ENCODE measurements at regions not wholly inside any gene's neighbourhood (a gene's known extent, or its start where the extent isn't known, plus 50 kb on each side); places are given as distances from the start of the nearest gene placed in this dataset.
"Not testable (repeated sequence)": the region's sequence is repeated elsewhere in the genome, so short reads cannot be mapped to it uniquely, and the experiment has no call there.

GRCh38 chr2:195575879-195576401 is 81.1 kb upstream of the SLC39A10 start:
- ATAC-seq, result no peak

DNA sequence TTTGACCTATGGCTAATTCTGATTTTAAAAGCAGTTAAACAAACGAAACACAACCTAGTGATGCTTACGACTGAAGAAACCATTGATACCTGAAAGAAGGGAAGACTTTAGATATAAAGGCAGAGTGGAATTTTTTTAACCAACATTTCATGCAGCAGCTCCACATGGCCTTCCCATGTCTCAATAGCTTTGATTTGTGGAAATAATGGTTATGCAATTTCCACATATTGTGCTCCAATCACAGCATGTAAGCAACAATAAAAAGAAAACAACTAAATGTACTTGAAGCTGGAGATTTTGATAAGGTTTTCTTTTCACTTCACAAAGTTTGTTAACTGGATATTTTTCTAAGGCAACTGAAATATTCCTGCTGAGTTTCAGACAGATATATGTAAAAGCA is 82.0 kb upstream of the SLC39A10 start:
- intact Hi-C loops (cut with DNase I), result loop anchor here (10.0 kb wide), 1 partner anchor 490 kb away; the partner anchor contains the start of gene DNAH7
- no peak for DNase-seq (ENCODE audit: missing footprints)
- ATAC-seq, result no peak

More at GRCh38 chr2:195575879-195576401, 81.1 kb upstream of the SLC39A10 start:
- DNase-seq (ENCODE audit: missing footprints), result no peak
- intact Hi-C loops (cut with DNase I), result loop anchor here (1.0 to 10.0 kb wide), 2 partner anchors 82 to 489 kb away; partner anchors contain the start of gene DNAH7

DNA sequence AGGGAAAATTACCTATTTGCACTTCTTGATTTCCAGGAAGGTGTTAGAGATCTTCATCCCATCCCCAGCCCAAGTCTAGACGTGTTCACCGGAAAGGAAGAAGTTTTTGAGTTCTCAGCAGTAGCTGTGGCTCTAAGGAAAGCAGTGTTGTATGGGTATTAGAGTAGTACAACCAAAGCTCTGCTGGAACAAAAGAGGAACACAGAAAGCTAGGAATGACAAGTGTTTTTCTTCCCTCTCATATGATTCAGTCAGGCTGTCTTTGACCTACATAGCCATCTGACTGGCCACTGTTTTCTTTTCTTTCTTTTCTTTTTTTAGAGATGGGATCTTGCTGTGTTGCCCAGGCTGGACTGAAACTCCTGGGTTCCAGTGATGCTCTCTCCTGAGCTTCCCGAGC is 82.7 kb upstream of the SLC39A10 start:
- intact Hi-C loops (cut with DNase I), result loop anchor here (10.0 kb wide), 1 partner anchor 490 kb away; the partner anchor contains the start of gene DNAH7
- no peak for ATAC-seq

GRCh38 chr2:195572895-195573683 is 83.9 kb upstream of the SLC39A10 start:
- DNase-seq (ENCODE audit: missing footprints) (no peak), ATAC-seq (no peak)
- intact Hi-C loops (cut with DNase I), result loop anchor here (10.0 kb wide), 1 partner anchor 492 kb away; the partner anchor contains the start of gene DNAH7

More for the DNA sequence above, 82.7 kb upstream of the SLC39A10 start:
- DNase-seq (ENCODE audit: missing footprints), result no peak

GRCh38 chr2:195570329-195570728 is 86.7 kb upstream of the SLC39A10 start:
- intact Hi-C loops (cut with DNase I), result loop anchor here (10.0 kb wide), 1 partner anchor 494 kb away; the partner anchor contains the start of gene DNAH7
- no peak for ATAC-seq

GRCh38 chr2:195569255-195569654 is 87.8 kb upstream of the SLC39A10 start:
- DNase-seq (ENCODE audit: missing footprints) (no peak), ATAC-seq (no peak)
- intact Hi-C loops (cut with DNase I), result no loop called here

More at GRCh38 chr2:195570329-195570728, 86.7 kb upstream of the SLC39A10 start:
- no peak for DNase-seq (ENCODE audit: missing footprints)

- DNase-seq (ENCODE audit: missing footprints); intact Hi-C loops (cut with DNase I); ATAC-seq: not testable (repeated sequence)
Observed at GRCh38 chr2:195564625-195565135, 92.3 kb upstream of the SLC39A10 start.

DNA sequence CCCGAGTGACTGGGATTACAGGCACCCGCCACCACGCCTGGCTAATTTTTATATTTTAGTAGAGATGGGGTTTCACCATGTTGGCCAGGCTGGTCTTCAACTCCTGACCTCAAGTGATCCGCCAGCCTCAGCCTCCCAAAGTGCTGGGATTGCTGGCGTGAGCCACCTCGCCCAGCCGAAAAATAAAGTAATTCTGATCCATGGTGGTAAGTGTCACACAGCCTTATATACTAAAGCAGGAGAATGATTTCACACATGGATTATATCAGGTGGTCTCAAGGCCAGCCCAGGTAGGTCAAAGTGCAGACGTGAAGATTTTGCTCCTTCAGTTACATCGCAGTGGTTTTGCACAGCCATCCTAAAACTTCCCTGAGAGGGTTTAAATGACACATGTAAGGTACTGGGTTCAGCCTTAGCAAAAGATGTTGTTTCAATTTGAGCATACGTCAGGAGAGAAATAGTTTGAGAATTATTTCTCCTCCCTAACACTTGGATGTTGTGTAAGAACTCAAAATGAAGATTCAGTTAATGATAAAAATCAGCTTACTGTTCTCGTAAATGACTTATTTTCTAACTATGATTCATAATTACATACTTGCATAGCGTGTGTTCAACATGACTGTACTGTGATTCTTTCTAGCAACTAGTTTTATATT is 93.0 kb upstream of the SLC39A10 start:
- ATAC-seq, result no peak
- intact Hi-C loops (cut with DNase I), result no loop called here
- no peak for DNase-seq (ENCODE audit: missing footprints)

DNA sequence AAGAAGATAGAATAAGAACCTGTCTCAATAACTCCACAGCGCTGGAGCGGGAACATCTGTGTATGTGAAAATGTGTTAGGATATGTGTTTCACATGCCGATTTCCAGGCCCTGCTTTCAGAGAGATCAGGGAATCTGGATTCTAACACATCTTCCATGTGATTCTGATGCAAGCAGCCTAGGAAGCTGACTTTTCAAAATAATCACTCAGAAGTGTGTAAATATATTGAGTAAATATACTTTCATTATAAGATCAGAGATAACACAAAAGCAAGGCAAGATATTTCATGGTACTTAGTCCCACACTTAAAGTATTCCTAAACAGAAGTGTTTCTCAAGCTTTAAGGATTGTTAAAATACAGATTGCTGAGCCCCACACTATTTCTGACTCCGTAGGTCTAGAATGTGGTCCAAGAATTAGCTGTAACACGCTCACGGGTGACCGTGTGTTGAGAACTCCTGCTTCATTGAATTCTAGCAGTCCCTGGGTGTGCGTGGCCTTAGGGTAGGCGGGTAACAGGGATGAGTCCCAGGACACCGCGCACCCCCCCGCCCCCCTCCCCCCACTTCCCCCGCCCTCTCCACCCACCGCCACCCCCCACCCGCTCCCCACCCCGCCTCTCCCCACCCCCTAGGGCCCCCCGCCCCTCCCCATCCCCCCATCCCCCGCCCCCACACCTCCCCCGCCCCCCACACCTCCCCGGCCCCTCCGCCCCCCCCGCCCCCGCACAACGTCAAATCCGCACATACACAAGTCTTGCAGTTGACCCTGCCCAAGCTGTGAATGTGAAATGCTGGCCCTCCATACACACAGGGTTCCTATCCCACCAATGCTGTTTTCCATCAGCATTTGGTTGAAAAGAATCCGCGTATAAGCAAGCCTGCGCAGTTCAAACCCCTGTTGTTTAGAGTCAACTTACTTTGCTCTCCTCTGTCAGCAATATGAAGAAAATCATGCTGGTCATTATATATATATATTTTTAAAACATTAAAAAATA is 94.2 kb upstream of the SLC39A10 start:
- no peak for ATAC-seq
- intact Hi-C loops (cut with DNase I), result no loop called here
- no peak for DNase-seq (ENCODE audit: missing footprints)

- no peak for DNase-seq (ENCODE audit: missing footprints)
- intact Hi-C loops (cut with DNase I), result no loop called here
- ATAC-seq, result no peak
Observed at GRCh38 chr2:195561116-195561921, 95.7 kb upstream of the SLC39A10 start.

DNA sequence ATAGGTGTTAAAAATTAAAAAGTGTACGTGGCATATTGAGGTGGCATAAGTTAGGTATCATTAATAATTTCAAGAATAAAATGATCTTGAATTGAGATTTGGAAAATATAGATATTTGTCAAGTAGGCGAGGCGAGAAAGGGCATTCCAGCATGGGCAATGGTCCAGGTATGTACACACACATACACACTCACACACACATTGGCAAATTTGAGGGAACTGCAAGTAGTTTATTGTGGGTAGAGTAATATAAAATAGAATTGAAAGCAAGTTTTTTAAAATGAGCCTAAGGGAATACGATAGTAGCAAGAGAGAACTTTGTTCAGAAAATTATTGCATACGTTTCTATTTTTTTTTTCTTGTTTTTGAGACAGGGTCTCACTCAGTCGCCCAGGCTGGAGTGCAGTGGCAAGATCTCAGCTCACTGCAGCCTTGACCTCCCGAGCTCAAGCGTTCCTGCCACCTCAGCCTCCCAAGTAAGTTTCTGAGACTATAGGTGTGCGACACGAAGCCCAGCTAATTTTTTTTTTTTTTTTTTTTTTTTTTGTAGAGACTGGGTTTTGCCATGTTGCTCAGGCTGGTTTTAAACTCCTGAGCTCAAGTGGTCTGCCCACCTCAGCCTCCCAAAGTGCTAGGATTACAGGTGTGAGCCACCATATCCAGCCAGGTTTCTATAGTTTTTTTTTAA is 96.7 kb upstream of the SLC39A10 start:
- DNase-seq (ENCODE audit: missing footprints) (no peak), ATAC-seq (no peak)
- intact Hi-C loops (cut with DNase I), result no loop called here

GRCh38 chr2:195559431-195559914 is 97.6 kb upstream of the SLC39A10 start:
- DNase-seq (ENCODE audit: missing footprints), result no peak
- intact Hi-C loops (cut with DNase I), result no loop called here
- no peak for ATAC-seq

DNA sequence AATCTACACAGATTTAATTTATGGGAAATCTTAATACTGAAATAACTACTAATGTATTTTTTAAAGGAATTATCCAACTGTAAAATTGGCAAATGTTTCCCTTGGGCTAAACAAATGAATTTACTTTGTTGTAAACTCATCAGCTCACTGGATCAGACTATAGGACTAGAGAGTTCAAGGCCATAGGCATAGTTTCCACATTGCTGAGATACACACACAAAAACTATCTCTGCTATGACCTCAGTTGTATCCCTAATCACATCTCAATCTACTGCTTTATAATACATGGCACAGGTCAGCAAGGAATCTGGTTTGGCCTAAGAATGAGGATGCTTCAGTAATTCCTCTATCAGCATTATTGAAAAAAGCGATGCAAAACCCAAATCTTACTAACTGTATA is 101.1 kb upstream of the SLC39A10 start:
- ATAC-seq, result no peak
- intact Hi-C loops (cut with DNase I), result no loop called here
- no peak for DNase-seq (ENCODE audit: missing footprints)

GRCh38 chr2:195552581-195552980 is 104.4 kb upstream of the SLC39A10 start:
- intact Hi-C loops (cut with DNase I), result no loop called here
- no peak for ATAC-seq

DNA sequence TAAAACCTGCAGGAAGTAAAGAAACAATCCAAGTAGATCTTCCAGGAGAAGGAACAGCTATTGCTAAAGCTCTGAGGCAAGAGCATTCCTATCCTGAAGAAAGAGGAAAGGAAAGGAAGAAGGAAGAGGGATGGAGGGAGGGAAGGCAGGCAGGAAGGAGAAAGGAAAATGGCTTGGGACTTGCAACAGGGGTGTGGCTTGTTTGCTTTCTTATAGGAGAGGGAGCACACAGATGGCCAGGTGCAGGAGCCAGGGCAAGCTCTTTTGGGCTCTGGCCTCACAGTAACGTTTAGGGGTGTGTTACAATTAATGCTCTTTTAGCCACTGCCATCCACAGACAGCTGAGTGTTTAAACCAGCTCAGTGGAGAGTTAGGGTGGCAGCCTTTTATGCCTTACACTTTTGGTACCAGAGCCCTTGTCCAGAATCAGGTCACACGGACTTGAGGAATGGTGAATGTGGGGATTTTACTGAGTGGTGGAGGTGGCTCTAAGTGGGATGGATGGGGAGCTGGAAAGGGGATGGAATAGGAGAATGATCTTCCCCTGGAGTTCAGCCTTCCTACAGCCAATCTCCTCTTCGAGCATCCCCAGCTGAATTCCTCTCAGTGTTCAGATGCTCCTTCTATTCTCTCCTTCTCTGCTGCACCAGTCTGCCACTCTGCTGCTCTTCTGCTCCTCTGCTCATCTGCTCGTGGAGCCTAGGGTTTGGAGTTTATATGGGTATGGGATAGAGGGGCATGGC is 108.7 kb upstream of the SLC39A10 start:
- intact Hi-C loops (cut with DNase I), result no loop called here
- DNase-seq (ENCODE audit: missing footprints) (no peak), ATAC-seq (no peak)

More at GRCh38 chr2:195552581-195552980, 104.4 kb upstream of the SLC39A10 start:
- DNase-seq (ENCODE audit: missing footprints), result no peak

DNA sequence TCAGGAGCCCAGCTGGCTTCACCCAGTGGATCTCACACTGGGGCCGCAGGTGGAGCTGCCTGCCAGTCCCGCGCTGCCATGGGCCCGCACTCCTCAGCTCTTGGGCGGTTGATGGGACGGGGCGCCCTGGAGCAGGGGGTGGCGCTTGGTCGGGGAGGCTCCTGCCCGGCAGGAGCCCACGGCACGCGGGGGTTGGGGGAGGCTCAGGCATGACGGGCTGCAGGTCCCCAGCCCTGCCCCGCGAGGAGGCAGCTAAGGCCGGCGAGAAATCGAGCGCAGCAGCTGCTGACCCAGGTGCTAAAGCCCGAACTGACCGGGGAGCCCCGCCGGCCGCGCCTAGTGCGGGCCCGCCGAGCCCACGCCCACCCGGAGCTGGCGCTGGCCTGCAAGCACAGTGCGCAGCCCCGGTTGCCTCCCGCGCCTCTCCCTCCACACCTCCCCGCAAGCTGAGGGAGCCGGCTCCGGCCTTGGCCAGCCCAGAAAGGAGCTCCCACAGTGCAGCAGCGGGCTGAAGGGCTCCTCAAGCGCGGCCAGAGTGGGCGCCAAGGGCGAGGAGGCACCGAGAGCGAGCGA is 109.7 kb upstream of the SLC39A10 start:
- ATAC-seq; intact Hi-C loops (cut with DNase I); DNase-seq (ENCODE audit: missing footprints): not testable (repeated sequence)

Data from Right ventricle myocardium inferior (tissue), 1 donor.